GM18861 (cell line): ENCODE measurements at regions not wholly inside any gene's neighbourhood (a gene's known extent, or its start where the extent isn't known, plus 50 kb on each side); places are given as distances from the start of the nearest gene placed in this dataset.

ENCODE experiments used
- ATAC-seq: cut with Tn5 transposase; IDR thresholded peaks from one replicate; pipeline ENCODE4 v1.9.1; 2021; ENCODE audit not compliant: unreplicated experiment

DNA sequence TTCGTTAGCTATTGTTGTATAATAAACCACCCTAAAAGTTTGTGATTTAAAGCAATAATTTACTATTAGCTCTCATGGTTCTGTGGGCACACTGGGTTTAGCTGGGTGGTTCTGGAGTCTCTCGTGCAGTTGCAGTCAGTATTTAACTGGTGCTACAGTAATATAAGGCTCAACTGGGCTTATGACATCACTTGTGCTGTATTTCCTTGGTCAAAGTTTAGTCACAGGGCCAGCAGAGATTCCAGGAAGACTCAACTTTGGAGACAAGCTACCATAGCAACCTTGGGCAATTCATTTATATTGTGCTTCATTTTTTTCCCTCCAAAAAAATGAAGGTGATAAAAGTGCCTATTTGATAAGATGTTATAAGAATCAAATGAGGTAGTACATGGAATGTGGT is 204.2 kb upstream of the GUCY1A2 start:
- no peak for ATAC-seq

DNA sequence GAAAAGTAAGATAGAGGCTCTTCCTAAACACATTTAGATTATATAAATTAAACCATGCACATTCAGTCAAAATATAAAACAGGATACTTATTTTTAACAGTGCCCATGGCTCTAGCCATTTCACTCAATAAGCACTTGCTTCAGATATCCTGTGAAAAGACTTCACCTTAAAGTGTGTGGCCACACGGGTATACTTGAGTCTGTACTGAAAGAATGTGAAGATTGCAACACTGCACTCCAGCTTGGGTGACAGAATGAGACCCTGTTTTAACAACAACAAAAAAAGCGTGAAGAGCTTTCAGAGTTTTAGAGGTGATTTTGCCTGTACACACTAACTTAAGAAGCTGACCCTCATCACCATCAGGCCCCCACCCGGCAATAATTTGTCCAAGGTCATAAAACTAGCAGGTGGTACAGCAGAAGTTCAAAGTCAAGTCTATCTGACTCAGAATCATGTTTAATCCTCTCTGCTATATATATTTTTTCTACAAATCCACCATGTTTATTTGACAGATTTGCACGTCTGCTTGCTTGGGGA is 203.5 kb upstream of the GUCY1A2 start:
- no peak for ATAC-seq

DNA sequence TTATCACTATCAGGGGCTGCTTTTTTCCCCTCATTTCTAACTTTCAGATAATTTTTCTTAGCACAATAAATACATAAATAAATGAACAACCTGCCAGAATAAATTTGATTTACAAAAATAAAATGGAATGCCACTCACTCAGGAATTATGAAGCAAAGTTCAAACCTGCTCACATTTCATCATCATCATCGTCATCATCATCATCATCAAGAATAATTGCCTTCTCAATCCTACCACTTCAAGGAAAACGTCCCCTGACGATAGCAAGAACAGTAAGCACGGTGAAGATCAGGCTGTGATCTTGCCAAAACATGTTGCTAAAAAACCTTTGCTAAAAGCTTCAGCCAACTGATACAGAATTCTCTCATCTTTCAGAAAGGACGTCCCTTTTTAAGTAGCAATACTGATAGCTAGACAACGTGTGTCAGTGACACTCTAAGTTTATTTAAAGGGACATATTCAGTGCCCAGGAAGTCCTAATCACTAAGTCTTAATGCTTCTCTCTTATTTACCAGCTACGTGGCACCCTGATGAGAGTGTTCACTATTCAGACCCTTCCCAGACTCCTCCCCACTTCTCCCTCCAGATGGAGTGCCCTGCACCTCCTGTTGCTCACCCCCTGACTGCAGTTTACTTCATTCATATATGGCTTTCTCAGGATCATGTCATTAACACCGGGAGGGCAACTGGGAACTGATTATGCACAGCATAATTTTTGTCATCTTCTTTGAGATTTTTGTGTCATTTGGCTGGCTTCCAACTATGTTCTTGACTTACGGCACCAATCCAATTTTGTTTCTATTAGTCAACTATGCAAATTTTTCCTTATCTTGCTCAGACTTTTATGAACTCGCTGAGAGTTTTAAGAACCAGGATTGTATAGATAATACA is 200.1 kb upstream of the GUCY1A2 start:
- ATAC-seq, result no peak

DNA sequence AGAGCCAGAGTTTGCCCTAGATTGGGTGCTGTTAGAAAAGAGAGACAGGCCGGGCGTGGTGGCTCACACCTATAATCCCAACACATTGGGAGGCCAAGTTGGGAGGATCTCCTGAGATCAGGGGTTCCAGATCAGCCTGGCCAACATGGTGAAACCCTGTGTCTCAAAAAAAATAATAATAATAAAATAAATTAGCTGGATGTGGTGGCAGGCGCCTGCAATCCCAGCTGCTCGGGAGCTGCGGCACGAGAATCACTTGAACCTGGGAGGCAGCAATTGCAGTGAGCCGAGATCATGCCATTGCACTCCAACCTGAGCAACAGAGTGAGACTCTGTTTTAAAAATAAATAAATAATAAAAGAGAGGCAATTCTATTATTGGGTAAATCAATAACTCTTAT is 199.2 kb upstream of the GUCY1A2 start:
- ATAC-seq, result no peak

DNA sequence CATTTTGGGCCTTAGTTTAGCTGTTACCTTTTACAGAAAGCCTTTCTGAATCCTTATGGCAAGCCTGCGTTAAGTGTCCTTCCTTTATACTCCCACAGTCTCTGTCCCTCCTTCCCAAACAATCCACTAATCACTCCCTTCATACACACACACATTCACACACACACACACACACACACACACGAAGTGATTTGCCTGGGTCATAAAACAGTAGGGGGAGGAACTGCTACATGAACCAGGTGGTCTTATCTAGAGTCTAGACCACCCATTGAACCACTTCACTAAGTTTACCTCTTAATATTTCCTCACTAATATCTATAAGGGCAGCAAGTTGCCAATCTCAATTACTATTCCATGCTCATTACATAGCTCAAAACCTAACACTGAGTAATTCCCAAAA is 196.7 kb upstream of the GUCY1A2 start:
- ATAC-seq, result no peak

DNA sequence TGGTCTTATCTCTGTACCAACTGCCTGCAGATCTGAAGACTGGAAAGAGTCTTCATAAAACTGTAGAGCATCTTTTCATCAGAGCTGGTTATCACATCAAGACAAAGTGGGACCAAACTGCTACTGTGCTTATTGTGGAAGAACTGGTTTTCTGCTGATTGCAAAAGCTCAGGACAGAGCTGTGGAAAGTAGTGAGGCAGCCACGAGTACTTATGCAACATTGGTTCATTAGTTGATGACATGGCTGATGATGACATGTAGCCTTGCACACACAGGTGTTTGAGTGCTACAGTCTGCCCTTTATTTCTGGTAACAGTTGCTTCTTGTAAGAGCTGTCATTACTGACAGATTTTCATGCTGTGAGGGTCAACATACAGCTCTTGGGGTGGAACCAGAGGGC is 185.4 kb upstream of the GUCY1A2 start:
- no peak for ATAC-seq

DNA sequence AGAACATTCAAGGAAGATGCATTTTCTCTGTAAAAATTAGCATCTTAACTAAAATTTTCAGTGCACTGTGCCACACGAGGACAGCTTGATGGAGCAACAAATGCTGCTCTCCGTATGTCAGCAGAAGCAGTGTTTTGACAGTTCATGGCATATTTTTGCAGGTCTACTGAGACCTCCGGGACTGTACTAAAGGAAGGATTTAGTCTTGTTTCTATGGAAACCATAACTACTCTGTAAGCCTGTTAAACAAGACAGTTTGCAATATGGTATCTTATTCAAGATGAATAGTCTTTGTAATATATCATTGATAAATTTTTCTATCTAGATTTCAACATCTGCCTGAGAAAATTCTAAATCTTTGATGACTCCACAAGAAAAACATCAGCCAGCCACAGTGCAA is 184.0 kb upstream of the GUCY1A2 start:
- no peak for ATAC-seq

DNA sequence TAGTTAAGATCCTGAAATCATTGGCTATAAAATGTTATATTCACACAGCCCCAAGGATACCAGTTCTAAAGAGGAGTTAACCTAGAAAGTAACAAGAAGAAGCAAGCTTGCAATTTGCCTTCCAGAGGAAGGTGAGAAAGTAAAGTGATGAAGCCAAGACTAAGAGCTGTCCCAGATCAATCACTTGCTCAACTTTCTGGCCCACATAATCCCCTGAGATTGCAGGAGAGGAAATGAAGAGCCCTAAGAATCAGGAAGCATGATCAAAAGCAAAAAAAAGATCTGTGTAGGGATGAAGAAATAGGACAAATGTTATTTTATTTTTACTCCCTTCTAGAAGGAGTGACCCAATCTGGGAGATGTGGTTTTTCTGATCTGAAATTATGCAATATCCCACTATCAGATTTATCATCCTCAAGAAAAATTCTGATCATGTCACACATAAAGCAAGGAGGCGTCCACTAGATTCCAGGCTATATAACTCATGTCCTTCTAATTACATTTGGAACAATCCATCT is 180.3 kb upstream of the GUCY1A2 start:
- no peak for ATAC-seq

DNA sequence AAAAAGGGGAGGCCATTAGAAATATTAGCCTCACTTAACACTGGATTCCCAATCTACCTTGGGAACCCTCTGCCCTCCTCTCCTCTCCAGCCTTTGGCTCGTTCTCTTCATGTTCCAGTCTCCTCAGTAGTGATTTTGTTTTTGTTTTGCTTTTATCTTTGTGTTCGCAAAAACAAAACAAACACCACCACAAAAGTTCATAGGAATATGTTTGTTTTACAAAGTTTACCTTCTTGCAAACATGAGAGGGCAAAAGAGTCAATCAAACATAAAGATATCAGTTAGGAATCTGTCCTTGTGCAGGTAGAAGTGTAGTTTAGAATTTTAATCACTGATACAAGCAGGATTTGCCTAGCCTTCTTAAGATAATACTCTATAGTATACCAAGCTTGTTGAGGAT is 179.7 kb upstream of the GUCY1A2 start:
- ATAC-seq, result no peak

DNA sequence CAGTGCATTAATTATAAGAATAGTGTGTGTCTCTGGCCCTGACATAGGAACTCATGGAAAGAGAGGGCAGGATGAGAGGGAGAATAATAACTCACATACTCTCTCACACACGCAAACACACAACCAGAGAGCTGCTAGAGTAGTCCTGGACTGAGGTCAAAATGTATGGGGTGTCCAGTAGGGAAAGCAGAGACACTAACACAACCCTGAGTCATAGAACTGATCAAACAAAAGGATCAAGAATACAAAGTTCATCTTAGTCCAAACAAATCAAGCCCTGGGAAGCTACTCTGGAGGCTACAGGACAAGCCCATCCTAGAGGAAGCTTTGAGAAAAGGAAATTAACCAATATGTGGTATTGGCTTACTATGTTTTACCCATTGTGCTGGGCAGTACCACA is 178.5 kb upstream of the GUCY1A2 start:
- ATAC-seq, result no peak

DNA sequence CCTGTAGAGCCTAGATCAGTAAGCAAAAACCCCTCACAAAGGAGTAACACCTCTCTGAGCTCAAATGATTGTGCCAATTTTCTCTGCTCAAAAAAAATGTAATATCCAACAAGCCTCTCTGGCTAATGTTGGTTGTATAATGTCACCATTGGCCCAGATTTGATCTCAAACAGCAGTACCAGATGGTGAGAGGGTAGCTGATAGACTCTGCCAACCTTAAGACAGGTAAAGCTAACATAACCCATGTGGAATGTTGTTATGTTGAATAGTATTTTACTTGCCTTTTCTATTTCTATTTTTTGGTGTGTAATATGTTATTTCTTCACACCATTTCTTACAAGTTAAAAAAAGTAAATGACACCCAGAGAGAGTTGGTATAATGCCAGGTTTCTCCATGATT is 166.7 kb upstream of the GUCY1A2 start:
- ATAC-seq, result no peak

DNA sequence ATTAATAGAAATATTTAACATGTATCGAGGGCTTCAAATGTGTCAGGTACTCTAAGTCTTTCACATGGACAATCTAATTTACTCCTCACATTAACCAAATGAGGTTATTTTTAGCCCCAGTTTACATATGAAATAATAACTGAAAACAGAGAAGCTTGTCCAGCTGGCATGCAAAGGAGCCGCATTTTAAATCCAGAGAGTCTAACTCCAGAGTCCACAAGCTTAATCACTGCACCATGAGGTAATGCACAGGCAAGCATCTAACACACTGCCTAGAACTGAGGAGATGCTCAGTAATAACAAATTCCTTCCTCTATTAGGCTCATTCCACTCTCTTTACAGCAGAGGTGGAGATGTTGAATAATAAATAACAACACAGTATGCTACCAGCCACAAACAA is 165.7 kb upstream of the GUCY1A2 start:
- no peak for ATAC-seq

DNA sequence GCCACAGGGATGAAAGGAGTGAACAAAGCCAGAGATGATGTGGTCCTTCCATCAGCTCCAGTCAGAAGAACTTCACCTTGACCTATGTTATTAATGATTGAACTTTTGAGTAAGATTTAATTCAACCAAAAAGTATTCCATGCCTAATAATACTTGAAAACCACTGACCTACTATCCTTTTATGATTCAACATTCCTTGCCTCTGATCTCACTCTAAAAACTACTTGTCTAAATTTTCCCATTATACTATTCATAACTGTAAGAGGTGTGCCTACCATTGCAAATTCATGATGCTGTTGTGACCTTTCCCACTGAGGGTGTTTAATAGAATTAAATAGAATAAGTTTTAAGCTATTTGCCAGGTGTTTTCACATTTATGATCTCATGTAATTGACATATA is 164.7 kb upstream of the GUCY1A2 start:
- ATAC-seq, result no peak

DNA sequence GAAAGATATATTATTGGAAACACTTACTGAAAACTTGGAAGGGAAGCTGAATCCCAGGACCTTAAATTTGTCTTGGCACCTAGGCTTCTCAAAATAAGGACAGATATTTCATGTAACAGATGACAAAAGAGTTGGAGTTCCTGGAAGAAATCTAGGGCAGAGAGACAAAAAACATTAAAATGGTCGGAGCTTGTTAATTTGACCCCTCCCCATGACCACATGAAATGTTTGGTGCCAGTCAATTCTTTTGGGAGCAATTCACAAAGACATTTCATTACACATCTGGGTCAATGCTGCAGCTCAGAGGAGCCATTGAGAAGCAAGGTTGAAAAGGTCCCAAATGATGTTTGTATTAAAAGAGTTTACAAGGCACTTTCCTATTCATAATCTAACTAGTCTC is 162.0 kb upstream of the GUCY1A2 start:
- ATAC-seq, result no peak

DNA sequence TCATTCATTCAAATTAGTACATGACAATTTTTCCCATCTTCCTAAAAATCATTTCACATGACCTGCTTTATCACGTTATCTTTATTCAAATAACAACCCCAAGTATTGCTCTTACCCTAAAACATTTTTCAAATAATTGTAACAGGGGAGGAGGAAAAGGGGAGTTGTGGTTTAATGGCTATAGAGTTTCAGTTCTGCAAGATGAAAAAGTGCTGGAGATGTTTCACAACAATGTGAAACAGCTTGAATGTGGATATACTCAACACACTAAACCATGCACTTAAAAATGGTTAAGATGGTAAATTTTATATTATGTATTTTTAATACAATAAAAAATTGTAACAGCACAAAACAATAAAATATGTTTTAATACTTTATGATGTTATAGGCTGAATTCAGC is 161.6 kb upstream of the GUCY1A2 start:
- no peak for ATAC-seq

DNA sequence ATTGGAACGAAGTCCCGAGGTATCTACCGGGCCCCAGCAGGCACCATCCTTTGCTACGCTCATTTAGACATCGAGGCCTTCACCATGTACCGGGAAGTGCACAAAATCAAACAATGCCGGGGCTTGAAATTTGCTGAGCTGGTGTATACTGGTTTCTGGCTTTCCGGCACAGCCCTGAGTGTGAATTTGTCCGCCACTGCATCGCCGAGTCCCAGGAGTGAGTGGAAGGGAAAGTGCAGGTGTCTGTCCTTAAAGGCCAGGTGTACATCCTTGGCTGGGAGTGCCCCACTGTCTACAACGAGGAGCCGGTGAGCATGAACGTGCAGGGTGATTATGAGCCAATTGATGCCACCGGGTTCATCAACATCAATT is 158.8 kb upstream of the GUCY1A2 start:
- ATAC-seq, result no peak

DNA sequence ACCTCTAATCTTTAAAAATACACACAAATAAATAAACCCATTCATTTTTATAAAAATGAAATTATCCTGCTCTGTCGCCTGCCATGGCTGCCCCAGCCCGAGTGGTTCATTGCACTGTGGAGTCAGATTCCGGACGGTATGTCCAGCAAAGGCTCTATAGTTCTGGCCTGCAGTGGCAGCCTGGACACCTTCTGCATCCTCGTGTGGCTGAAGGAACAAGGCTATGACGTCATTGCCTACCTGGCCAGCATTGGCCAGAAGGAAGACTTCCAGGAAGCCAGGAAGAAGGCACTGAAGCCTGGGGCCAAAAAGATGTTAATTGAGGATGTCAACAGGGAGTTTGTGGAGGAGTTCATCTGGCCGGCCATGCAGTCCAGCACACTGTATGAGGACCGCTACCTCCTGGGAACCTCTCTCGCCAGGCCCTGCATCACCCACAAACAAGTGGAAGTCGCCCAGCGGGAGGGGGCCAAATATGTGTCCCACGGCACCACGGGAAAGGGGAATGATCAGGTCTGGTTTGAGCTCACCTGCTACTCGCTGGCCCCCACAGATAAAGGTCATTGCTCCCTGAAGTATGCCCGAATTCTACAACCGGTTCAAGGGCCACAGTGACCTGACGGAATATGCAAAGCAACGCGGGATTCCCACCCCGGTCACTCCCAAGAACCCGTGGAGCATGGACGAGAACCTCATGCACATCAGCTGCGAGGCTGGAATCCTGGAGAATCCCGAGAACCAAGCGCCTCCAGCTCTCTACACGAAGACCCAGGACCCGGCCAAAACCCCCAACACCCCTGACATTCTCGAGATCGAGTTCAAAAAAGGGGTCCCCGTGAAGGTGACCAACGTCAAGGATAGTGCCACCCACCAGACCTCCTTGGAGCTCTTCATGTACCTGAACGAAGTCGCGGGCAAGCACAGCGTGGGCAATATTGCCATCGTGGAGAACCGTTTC is 158.2 kb upstream of the GUCY1A2 start:
- no peak for ATAC-seq

DNA sequence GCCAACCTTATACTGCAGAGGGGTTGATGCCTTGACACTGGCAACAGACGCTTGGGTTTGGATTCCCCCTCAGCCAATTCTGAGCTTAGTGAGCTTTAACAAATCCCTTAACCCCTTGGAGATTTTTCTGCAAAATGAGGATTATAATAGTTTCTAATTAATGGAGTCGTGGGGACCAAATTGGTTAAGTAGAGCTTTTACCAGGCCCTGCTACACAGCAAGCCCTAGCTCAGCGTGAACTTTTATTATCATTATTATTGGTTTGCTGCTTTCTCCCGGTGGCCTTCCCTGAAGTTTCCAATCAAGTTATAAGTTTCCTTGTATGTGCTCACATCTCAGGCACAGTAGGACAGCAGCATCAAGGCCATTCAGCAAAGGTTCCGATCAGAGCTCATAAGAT is 156.6 kb upstream of the GUCY1A2 start:
- no peak for ATAC-seq

DNA sequence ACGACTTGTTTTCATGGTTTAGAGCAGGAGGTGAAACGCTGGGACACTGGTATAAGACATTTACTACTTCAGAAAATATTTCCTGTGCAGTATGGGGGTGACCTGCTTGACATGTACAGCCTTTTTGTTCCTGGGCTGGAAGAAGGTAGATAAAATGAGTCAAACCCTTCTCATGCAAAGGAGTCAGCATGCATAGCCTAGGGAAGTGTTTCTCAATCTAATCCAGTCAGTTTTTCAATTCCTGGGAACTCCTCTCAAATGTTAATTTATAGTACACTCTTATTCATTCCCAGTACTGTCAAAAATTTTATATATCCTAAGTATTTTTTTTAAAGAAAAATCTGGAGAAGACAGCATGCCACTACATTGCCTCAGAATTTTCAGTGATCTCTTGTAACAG is 154.7 kb upstream of the GUCY1A2 start:
- no peak for ATAC-seq

DNA sequence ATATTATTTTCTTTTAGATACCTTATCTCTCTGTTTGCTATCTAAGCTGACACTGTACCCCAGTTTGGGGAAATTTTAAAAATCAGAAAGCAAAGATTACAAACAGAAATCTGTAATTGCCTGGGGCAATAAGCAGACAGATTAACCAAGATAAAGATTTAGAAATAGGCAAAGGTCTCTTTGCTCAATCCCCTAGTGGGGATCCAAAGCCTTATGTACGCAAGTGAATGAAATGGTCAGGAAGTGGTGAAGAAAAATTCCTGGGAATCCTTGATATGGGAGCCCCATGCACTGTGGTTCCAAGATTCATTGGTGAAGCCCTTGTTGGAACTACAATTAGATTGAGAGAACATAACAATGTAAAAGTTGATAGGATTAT is 139.5 kb upstream of the GUCY1A2 start:
- ATAC-seq, result no peak

DNA sequence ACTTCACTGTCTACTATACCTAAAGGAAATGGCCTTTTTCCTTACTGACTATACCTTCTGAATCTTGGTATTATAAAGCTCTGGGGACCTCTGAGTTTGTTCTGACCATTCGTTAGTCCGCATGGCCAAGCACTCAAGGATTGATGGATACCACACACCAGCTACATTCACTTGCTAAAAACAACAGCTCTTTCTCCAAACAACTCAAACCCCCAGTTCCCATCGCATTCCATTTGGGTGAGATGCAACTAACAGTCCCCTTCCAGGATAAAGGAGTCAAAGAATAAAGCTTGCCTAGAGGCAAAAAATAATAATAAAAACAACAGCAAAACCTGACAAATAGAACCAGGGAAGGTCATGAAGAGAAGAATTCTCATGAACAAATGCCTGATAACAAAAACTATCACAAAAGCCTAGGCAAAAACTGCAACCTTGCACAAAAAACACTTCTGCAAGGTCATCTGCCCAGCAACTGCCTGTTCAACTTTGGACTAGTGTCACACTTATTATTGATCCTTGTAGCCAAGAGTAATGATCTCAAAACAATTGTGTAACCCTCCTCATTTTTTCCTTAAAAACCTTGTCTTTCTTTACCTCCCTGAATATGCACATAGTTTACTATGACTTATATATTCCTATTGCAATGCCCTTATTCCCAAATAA is 139.0 kb upstream of the GUCY1A2 start:
- ATAC-seq, result no peak
